ENCODE measurements at regions not wholly inside any gene's neighbourhood (a gene's known extent, or its start where the extent isn't known, plus 50 kb on each side); places are given as distances from the start of the nearest gene placed in this dataset.

DNA sequence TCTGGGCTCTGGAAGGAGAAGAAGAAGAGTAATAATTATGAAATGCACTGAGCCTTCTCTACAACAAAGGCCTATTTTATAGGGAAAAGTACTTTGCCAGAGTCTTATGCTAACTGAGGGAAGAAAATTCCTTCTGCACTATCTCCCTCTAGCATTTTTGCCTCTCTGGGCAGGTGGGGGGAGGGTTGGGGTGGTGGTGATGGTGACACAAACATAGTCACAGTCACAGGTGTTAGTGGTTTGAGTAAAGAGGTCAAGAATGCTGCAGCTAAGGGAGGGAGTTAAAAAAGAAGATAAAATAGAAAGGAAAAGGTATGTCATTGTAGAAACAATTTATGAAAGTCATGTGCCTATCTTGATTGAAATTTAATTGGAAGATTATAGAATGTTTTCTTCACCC is 140.8 kb upstream of the COL3A1 start:
- H3K27me3 ChIP-seq (ENCODE audit: insufficient read depth) = no peaks in the 10 kb centered on the region
- H4K20me1 ChIP-seq (ENCODE audit: insufficient read depth) = no peaks in the 10 kb centered on the region
- H3K9me3 ChIP-seq = peaks cover 9% of the 10 kb centered on the region; the same call in 1 of the 2 replicates
- no peak overlapping the region for H2AFZ ChIP-seq (ENCODE audit: low read depth)
- no peak overlapping the region for H3K4me3 ChIP-seq (ENCODE audit: low read depth in 2 of 2, low read length in 1 of 2)
- no peaks in the 10 kb centered on the region; a peak in 1 of 4 replicates for H3K4me1 ChIP-seq (ENCODE audit: control insufficient read depth in 1 of 2, insufficient read depth in 2 of 2, low read depth in 1 of 2, low read length in 1 of 2)
- POLR2A ChIA-PET = no interaction called here
- H3K27ac ChIP-seq (ENCODE audit: low read depth in 2 of 2, low read length in 1 of 2) = no peak overlapping the region
- H3F3A ChIP-seq (replicated peaks; ENCODE audit: insufficient read depth) = no peaks in the 10 kb centered on the region
- TF ChIP-seq, protein P1, sequence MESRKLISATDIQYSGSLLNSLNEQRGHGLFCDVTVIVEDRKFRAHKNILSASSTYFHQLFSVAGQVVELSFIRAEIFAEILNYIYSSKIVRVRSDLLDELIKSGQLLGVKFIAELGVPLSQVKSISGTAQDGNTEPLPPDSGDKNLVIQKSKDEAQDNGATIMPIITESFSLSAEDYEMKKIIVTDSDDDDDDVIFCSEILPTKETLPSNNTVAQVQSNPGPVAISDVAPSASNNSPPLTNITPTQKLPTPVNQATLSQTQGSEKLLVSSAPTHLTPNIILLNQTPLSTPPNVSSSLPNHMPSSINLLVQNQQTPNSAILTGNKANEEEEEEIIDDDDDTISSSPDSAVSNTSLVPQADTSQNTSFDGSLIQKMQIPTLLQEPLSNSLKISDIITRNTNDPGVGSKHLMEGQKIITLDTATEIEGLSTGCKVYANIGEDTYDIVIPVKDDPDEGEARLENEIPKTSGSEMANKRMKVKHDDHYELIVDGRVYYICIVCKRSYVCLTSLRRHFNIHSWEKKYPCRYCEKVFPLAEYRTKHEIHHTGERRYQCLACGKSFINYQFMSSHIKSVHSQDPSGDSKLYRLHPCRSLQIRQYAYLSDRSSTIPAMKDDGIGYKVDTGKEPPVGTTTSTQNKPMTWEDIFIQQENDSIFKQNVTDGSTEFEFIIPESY (IDR thresholded peaks at IDR 0.05; ENCODE audit: borderline replicate concordance, low read depth) = no peak
- no peak for TF ChIP-seq EP300 (IDR thresholded peaks at IDR 0.05; ENCODE audit: borderline replicate concordance in 1 of 2, low read depth in 1 of 2, low read length in 1 of 2)
- TF ChIP-seq YY1 (IDR thresholded peaks at IDR 0.05; ENCODE audit: low read depth) = no peak
- no peak for TF ChIP-seq RAD21 (IDR thresholded peaks at IDR 0.05; ENCODE audit: low read length)
- TF ChIP-seq RFX5 (IDR thresholded peaks at IDR 0.05; ENCODE audit: low read length) = no peak
- no peak for TF ChIP-seq FOXJ3 (CRISPR knock-in tag; IDR thresholded peaks at IDR 0.05)
- TF ChIP-seq MEF2A (IDR thresholded peaks at IDR 0.05; ENCODE audit: borderline replicate concordance, low read depth) = no peak
- TF ChIP-seq CHD2 (IDR thresholded peaks at IDR 0.05; ENCODE audit: low read length, partially characterized antibody) = no peak
- no peak for TF ChIP-seq ELF1 (IDR thresholded peaks at IDR 0.05)
- TF ChIP-seq TEAD4 (IDR thresholded peaks at IDR 0.05; ENCODE audit: borderline replicate concordance, insufficient read depth) = no peak
- no peak for TF ChIP-seq GABPA (IDR thresholded peaks at IDR 0.05; ENCODE audit: low read depth)
- TF ChIP-seq MXI1 (IDR thresholded peaks at IDR 0.05; ENCODE audit: low read depth, low read length) = no peak
- no peak for TF ChIP-seq NFIC (IDR thresholded peaks at IDR 0.05; ENCODE audit: borderline replicate concordance)
- TF ChIP-seq, protein P2, sequence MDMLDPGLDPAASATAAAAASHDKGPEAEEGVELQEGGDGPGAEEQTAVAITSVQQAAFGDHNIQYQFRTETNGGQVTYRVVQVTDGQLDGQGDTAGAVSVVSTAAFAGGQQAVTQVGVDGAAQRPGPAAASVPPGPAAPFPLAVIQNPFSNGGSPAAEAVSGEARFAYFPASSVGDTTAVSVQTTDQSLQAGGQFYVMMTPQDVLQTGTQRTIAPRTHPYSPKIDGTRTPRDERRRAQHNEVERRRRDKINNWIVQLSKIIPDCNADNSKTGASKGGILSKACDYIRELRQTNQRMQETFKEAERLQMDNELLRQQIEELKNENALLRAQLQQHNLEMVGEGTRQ (IDR thresholded peaks at IDR 0.05; ENCODE audit: borderline replicate concordance, low read depth, low read length) = no peak
- H3K79me2 ChIP-seq (ENCODE audit: insufficient read depth) = no peaks in the 10 kb centered on the region
- H3K4me2 ChIP-seq = no peak overlapping the region
- CTCF ChIA-PET = no interaction called here
- no peaks in the 10 kb centered on the region for H3K9me2 ChIP-seq
- no peaks in the 10 kb centered on the region for H3K36me3 ChIP-seq (replicated peaks in 1 of 2; ENCODE audit: control insufficient read depth in 1 of 2, insufficient read depth in 2 of 2, low read length in 1 of 2)
- no peak for DNase-seq
- no peak overlapping the region for H3K9ac ChIP-seq

GRCh38 chr2:188833799-188834198 is 140.4 kb upstream of the COL3A1 start:
- H3K27me3 ChIP-seq (ENCODE audit: insufficient read depth) = no peaks in the 10 kb centered on the region
- CTCF ChIA-PET = no interaction called here
- no peak overlapping the region for H3K4me2 ChIP-seq
- H2AFZ ChIP-seq (ENCODE audit: low read depth) = no peak overlapping the region
- no peak overlapping the region for H3K9ac ChIP-seq
- no peak overlapping the region for H3K4me3 ChIP-seq (ENCODE audit: low read depth in 2 of 2, low read length in 1 of 2)
- no peaks in the 10 kb centered on the region for H3K36me3 ChIP-seq (replicated peaks in 1 of 2; ENCODE audit: control insufficient read depth in 1 of 2, insufficient read depth in 2 of 2, low read length in 1 of 2)
- POLR2A ChIA-PET = no interaction called here
- H3K27ac ChIP-seq (ENCODE audit: low read depth in 2 of 2, low read length in 1 of 2) = no peak overlapping the region
- H4K20me1 ChIP-seq (ENCODE audit: insufficient read depth) = no peaks in the 10 kb centered on the region
- H3F3A ChIP-seq (replicated peaks; ENCODE audit: insufficient read depth) = no peaks in the 10 kb centered on the region
- no peaks in the 10 kb centered on the region for H3K79me2 ChIP-seq (ENCODE audit: insufficient read depth)
- H3K9me3 ChIP-seq = peaks cover 10% of the 10 kb centered on the region; the same call in 1 of the 2 replicates
- H3K9me2 ChIP-seq = no peaks in the 10 kb centered on the region
- no peak for DNase-seq
- no peaks in the 10 kb centered on the region; a peak in 1 of 4 replicates for H3K4me1 ChIP-seq (ENCODE audit: control insufficient read depth in 1 of 2, insufficient read depth in 2 of 2, low read depth in 1 of 2, low read length in 1 of 2)
- TF ChIP-seq POLR2AphosphoS5 (IDR thresholded peaks at IDR 0.05; ENCODE audit: low read depth, low read length) (no peak), USF1 (IDR thresholded peaks at IDR 0.05; ENCODE audit: borderline replicate concordance, low read depth) (no peak), REST (IDR thresholded peaks at IDR 0.05; ENCODE audit: low read depth, low read length) (no peak), CHD2 (IDR thresholded peaks at IDR 0.05; ENCODE audit: low read length, partially characterized antibody) (no peak), RCOR1 (IDR thresholded peaks at IDR 0.05; ENCODE audit: low read length) (no peak), FOXJ3 (CRISPR knock-in tag; IDR thresholded peaks at IDR 0.05) (no peak), MXI1 (IDR thresholded peaks at IDR 0.05; ENCODE audit: low read depth, low read length) (no peak), FOSL2 (IDR thresholded peaks at IDR 0.05; ENCODE audit: borderline replicate concordance, low read depth) (no peak), ELF1 (IDR thresholded peaks at IDR 0.05) (no peak), SIN3A (IDR thresholded peaks at IDR 0.05; ENCODE audit: borderline replicate concordance, low read depth, low read length) (no peak), GATA2 (CRISPR knock-in tag; IDR thresholded peaks at IDR 0.05) (no peak)

All from SK-N-SH (cell line).